NCI-H460 (cell line): ENCODE measurements at regions not wholly inside any gene's neighbourhood (a gene's known extent, or its start where the extent isn't known, plus 50 kb on each side); places are given as distances from the start of the nearest gene placed in this dataset.
A peak's percentile ranks its signal among the peaks of the same experiment; 100 is the strongest.
"Not testable (repeated sequence)": the region's sequence is repeated elsewhere in the genome, so short reads cannot be mapped to it uniquely, and the experiment has no call there.

Source experiments
- DNase-seq: peaks from one replicate; pipeline ENCODE4 v3.0.0-alpha.2; 2016; ENCODE audit warnings: low read depth; ENCODE audit errors: extremely low read depth

DNA sequence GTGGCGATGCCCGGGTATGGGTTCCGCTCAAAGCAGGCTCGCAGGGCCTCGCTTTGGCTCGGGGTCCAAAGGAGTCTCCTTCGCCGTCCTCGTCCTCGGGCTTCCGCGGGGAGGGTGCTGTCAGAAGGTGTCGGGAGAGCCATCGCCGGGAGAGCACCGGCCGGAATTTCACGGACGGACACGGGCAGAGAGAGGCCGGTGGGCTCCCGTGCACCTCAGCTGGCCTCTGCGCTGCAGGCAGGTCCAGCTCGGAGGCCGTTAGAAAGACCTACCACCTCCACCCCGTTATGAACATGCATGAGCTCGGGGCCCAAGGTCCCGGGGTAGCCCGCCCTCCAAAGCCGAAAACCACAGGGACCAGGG lies 1846.0 kb upstream of the DEFB115 start:
- not testable (repeated sequence) for DNase-seq

DNA sequence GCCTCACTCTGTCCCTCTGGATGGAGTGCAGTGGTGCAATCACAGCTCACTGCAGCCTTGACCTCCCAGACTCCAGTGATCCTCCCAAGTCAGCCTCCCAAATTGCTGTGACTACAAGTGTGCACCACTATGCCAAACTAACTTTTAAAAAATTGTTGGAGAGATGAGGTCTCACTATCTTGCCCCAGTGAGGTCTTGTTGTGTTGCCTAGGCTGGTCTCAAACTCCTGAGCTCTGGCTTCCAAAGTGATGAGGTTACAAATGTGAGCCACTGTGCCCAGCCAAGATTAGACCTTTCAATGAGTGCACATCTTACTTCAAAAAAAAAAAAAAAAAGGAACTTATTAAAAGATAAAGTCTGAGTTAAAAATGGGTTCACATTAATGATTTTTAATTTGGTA lies 1838.1 kb upstream of the DEFB115 start:
- no peak for DNase-seq

DNA sequence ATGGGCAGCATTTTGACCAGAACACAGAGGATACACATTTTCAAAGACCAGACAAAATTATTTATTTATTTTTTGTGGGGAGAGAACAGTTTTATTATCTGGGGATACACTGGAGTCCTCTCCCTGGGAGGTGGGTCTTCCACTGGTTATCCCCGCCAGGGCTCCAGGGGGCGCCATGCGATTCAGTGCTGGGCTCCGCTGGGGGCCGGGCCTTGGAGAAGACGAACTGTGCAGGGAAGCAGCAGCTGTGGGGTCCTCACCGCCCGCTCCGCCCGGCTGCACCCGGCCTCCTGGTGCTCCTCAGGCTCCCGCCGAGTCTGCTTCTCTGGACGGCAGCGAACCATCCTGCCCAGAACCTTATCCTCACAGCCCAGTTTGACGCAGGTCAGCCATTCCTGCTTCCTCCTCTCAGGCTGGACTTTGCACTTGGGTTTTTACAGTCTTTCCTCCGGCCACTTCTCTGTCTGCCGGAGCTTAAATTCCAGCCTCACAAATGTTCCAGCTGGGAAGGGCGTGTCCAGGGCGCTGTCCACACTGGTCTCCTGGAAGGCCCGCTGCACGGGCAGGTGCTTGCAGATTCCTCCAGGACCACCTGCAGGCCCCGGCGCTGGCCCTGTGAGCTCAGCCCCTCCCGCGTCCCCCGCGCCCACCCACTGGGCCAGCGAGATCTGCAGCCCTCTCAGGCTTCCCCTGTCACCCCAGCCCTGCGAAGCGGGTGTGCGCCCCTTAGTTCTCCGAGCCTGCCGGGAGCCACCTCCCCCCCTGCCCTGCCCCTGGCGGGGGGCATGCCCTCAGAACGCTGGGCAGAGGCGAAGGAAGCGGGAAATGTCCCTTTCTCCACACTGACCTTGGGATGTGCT lies 1830.0 kb upstream of the DEFB115 start:
- DNase-seq = no peak

- no peak for DNase-seq
Measured at GRCh38 chr20:29430531-29430930, 1826.9 kb upstream of the DEFB115 start.

DNA sequence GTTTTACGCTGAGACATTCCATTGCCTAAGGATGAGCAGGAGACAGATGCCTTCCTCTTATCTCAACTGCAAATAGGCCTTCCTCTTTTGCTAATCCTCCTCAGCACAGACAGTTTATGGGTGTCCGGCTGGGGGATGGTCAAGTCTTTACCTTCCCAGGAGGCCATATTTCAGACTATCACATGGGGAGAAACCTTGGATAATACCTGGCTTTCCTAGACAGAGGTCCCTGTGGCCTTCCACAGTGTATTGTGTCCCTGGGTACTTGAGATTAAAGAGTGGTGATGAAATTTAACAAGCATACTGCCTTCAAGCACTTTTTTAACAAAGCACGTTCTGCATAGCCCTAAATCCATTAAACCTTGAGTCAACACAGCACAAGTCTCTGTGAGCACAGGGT lies 1816.7 kb upstream of the DEFB115 start:
- not testable (repeated sequence) for DNase-seq

GRCh38 chr20:29443206-29443781 lies 1814.2 kb upstream of the DEFB115 start:
- DNase-seq = peak; percentile 7

DNA sequence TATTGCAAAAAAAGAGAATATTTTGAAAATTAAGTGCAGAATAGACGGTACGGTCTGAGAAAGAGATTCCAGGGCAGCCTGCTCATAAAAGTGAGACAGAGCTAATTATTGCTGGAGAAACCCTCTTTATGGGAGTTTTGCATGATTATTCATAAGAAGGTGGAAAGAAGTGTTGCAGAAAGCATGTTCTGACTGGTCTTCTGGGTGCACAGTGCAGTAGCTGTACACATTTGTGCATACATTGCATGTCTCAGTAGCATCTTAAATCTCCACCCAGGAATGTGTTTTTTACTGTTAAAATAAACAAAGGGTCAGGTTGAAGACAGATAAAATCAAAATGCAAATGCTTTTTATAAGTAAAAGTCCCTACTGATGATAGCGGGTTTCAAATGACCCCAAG lies 1813.6 kb upstream of the DEFB115 start:
- no peak for DNase-seq

GRCh38 chr20:29445050-29445907 lies 1812.2 kb upstream of the DEFB115 start:
- peak; percentile 38 for DNase-seq

GRCh38 chr20:29447517-29448484 lies 1809.7 kb upstream of the DEFB115 start:
- not testable (repeated sequence) for DNase-seq

DNA sequence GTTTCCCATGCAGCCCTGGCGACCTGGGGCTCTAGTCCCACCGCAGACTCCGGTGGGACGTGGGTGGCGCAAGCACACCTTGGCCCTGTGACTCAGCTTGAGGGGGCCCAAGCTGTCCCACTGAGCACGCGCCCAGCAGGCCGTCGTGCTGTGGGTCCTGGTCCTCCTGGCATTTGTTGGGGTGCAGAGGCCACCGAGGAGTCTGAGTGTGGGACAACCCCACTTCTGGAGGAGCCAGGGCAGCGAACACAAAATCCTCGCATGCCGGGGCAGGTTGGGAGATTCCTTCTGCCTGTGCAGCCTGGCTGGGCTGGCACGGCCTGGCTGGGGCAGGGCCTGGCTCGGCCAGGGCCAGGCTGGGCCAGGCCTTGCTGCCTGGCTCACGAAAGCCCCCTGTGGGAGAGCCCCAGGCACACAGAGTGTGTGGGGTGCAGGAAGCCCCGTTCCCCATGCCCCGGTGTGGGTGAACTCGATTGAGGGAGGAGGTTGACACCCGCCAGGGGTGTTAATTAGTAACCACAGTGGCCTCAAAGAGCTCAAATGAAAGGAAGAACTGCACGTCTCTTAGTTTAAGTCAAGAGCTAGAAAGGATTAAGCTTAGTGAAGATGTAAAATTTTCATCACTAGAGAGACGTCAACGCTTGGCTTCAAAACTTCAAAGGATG lies 1808.5 kb upstream of the DEFB115 start:
- DNase-seq = no peak

DNA sequence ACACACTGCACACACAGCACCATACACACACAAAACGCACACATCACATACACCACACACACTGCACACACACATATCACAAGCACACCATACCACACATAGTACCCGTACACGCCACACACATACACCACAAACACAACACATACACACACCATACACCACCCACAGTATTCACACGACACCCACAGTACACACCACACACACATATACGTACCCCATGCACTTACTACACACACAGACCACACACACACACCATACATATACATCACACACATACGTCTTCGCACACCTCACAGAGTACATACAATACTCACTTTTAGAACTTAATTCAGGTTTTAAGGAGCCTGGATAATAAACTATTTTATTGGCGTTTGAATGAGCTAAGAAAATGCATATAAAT lies 1805.3 kb upstream of the DEFB115 start:
- no peak for DNase-seq

GRCh38 chr20:29456987-29457693 lies 1800.3 kb upstream of the DEFB115 start:
- not testable (repeated sequence) for DNase-seq

- no peak for DNase-seq
Measured at GRCh38 chr20:29472606-29473005, 1784.9 kb upstream of the DEFB115 start.

- not testable (repeated sequence) for DNase-seq
Measured at GRCh38 chr20:29492840-29493239, 1764.6 kb upstream of the DEFB115 start.

DNA sequence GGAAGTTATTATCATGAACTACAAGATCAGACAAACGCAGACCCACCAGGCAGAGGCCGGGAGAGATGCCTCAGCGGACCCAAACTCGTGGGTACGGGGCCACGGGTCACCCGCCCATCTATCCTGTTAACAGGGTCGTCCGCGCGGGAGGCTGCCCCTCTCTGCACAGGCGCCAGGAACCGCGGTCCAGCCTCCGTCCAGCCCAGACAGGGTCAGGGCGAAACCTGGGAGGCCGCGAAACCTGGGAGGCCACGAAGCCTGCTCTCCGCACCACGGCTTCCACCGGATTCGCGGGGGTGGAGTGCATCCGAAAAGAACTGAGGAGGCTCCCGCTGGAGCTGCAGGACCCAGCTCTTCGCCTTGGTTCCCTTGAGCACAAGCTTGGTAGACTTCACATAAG lies 1760.7 kb upstream of the DEFB115 start:
- not testable (repeated sequence) for DNase-seq

- DNase-seq = peak; percentile 41
Measured at GRCh38 chr20:29497261-29497671, 1760.2 kb upstream of the DEFB115 start.

DNA sequence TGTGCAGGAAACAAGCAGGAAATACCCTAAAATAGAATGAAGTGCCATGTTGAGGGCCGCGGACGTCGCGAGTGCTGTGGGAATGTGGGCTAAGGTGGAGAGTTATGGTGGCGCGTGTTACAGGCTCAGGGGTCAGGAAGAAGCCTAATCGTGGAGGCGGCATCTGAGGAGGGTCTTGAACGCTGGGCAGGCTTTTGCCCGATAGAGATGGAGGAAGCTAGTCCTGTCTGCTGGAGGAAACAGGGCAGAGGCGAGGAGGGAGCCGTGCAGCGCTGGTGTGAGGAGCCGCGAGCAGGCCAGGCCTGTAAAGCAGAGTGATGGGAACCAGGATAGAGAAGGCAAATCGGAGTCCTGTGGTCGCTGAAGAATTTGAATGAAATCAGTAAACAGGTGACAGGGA lies 1759.8 kb upstream of the DEFB115 start:
- DNase-seq = not testable (repeated sequence)

DNA sequence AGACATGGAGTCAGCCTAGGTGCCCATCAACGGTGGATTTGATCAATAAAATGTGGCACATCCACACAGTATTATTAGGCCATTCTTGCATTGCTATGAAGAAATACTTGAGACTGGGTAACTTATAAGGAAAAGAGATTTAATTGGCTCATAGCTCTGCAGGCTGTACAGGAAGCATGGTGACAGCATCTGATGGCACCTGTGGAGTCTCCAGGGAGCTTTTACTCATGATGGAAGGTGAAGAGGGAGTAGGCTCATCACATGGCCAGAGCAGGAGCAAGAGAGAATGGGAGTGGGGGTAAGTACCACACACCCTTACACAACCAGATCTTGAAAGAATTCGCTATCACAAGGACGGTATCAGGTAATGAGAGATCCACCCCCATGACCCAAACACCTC lies 1756.7 kb upstream of the DEFB115 start:
- DNase-seq = not testable (repeated sequence)

GRCh38 chr20:29514634-29515033 lies 1742.8 kb upstream of the DEFB115 start:
- not testable (repeated sequence) for DNase-seq
